IMR-90 (cell line): ENCODE measurements at regions not wholly inside any gene's neighbourhood (a gene's known extent, or its start where the extent isn't known, plus 50 kb on each side); places are given as distances from the start of the nearest gene placed in this dataset.

ENCODE experiments used
- ATAC-seq: fragments of 200-7000 bp; cut with Tn5 transposase; 2 replicates; pipeline ENCODE4 v1.9.1; 2020; ENCODE audit warnings: low read depth, mild to moderate bottlenecking, moderate library complexity
- BruUV-seq: library from RNA; stranded (reverse); fragments of 400-500 nt; replicated peaks from 2 replicates; lab custom pipeline; 2021; lab: Mats Ljungman, UMichigan
- CTCF ChIA-PET: fragments of 300-600 bp; formaldehyde crosslinking; extraction: SDS; loops from one replicate; lab custom pipeline; 2021; ENCODE audit warnings: antibody characterized with exemption; lab: Yijun Ruan, JAX
- POLR2A ChIA-PET: fragments of 300-600 bp; sonication (Branson Sonifier 250); formaldehyde crosslinking; loops from one replicate; lab custom pipeline; 2022; ENCODE audit warnings: antibody characterized with exemption; ENCODE audit not compliant: unreplicated experiment; lab: Charles Lee
- DNase-seq: peaks from one replicate; pipeline ENCODE4 v3.0.0; 2013
- H2AFZ ChIP-seq: replicated peaks from 2 replicates; pipeline ENCODE3; 2013; ENCODE audit warnings: low read length, mild to moderate bottlenecking; ENCODE audit not compliant: poor library complexity
- H2AK5ac ChIP-seq: 2 replicates; pipeline ENCODE4 v1.6.1; 2013; ENCODE audit warnings: low read depth, low read length, inconsistent platforms
- H2AK9ac ChIP-seq: replicated peaks from 2 replicates; pipeline ENCODE3; 2013; ENCODE audit warnings: mild to moderate bottlenecking, low read depth, low read length, moderate library complexity; ENCODE audit not compliant: poor library complexity
- H2BK120ac ChIP-seq: 2 replicates; pipeline ENCODE4 v1.6.1; 2013; ENCODE audit warnings: low read depth, low read length, inconsistent platforms
- H2BK15ac ChIP-seq: 3 replicates; pipeline ENCODE4 v1.6.1; 2013; ENCODE audit warnings: low read depth, low read length, inconsistent platforms
- H2BK20ac ChIP-seq: 2 replicates; pipeline ENCODE4 v1.6.1; 2013; ENCODE audit warnings: low read depth, mild to moderate bottlenecking, inconsistent platforms, low read length, moderate library complexity
- H2BK5ac ChIP-seq: 2 replicates; pipeline ENCODE4 v1.6.1; 2013; ENCODE audit warnings: mild to moderate bottlenecking, low read depth, low read length, inconsistent platforms; ENCODE audit not compliant: poor library complexity, severe bottlenecking
- H3K14ac ChIP-seq: replicated peaks from 2 replicates; pipeline ENCODE4 v1.6.1; 2013; ENCODE audit warnings: low read depth, low read length, inconsistent platforms
- H3K18ac ChIP-seq: 2 replicates; pipeline ENCODE4 v1.6.1; 2013; ENCODE audit warnings: low read depth, low read length, control low read depth
- H3K23ac ChIP-seq: 2 replicates; pipeline ENCODE4 v1.6.1; 2013; ENCODE audit warnings: low read depth, low read length, inconsistent platforms
- H3K27ac ChIP-seq: 2 replicates; pipeline ENCODE4 v1.5.1; 2013; ENCODE audit warnings: mild to moderate bottlenecking, control low read depth, low read length; ENCODE audit not compliant: insufficient read depth
- H3K27me3 ChIP-seq: 2 replicates; pipeline ENCODE4 v1.6.1; 2013; ENCODE audit warnings: low read length; ENCODE audit not compliant: control insufficient read depth, insufficient read depth
- H3K36me3 ChIP-seq: 2 replicates; pipeline ENCODE4 v1.6.1; 2013; ENCODE audit warnings: low read length, mixed read lengths; ENCODE audit not compliant: control insufficient read depth, insufficient read depth
- H3K4ac ChIP-seq: 2 replicates; pipeline ENCODE4 v1.6.1; 2013; ENCODE audit warnings: low read depth, low read length, inconsistent platforms
- H3K4me1 ChIP-seq: 2 replicates; pipeline ENCODE4 v1.6.1; 2013; ENCODE audit warnings: low read length, mixed read lengths; ENCODE audit not compliant: control insufficient read depth, insufficient read depth
- H3K4me2 ChIP-seq: 2 replicates; pipeline ENCODE4 v1.6.1; 2013; ENCODE audit warnings: low read depth, mild to moderate bottlenecking, control low read depth, low read length, moderate library complexity
- H3K4me3 ChIP-seq: 2 replicates; pipeline ENCODE4 v1.5.1; 2013; ENCODE audit warnings: low read depth, mild to moderate bottlenecking, control low read depth, low read length, moderate library complexity; ENCODE audit not compliant: insufficient read depth
- H3K56ac ChIP-seq: 2 replicates; pipeline ENCODE4 v1.6.1; 2013; ENCODE audit warnings: low read length, inconsistent platforms; ENCODE audit not compliant: insufficient read depth; ENCODE audit errors: extremely low read depth
- H3K79me1 ChIP-seq, 2 experiments: 2 replicates each; pipeline ENCODE4 v1.6.1; 2013; ENCODE audit warnings: low read length in 2 of 2, inconsistent platforms in 1 of 2, low read depth in 1 of 2
- H3K9ac ChIP-seq: 2 replicates; pipeline ENCODE4 v1.6.1; 2013; ENCODE audit warnings: low read depth, low read length, control low read depth
- H3K9me1 ChIP-seq: 2 replicates; pipeline ENCODE4 v1.6.1; 2013; ENCODE audit warnings: low read length, inconsistent platforms; ENCODE audit not compliant: insufficient read depth
- H3K9me3 ChIP-seq: 2 replicates; pipeline ENCODE4 v1.6.1; 2013; ENCODE audit warnings: low read length; ENCODE audit not compliant: control insufficient read depth, insufficient read depth
- H4K20me1 ChIP-seq: 2 replicates; pipeline ENCODE4 v1.6.1; 2013; ENCODE audit warnings: low read length, inconsistent platforms; ENCODE audit not compliant: insufficient read depth
- H4K5ac ChIP-seq: 2 replicates; pipeline ENCODE4 v1.6.1; 2013; ENCODE audit warnings: mild to moderate bottlenecking, low read depth, low read length, control low read depth
- H4K8ac ChIP-seq, 2 experiments: 2 replicates each; pipeline ENCODE4 v1.6.1; 2013; ENCODE audit warnings: low read depth in 2 of 2, low read length in 2 of 2, control low read depth in 1 of 2, inconsistent platforms in 1 of 2
- H4K91ac ChIP-seq: 2 replicates; pipeline ENCODE4 v1.6.1; 2013; ENCODE audit warnings: low read depth, low read length, inconsistent platforms; ENCODE audit not compliant: insufficient read depth
- BHLHE40 ChIP-seq: fragments of 150-350 bp; IDR thresholded peaks from 2 replicates; pipeline ENCODE4 v1.6.1; 2016; ENCODE audit warnings: mild to moderate bottlenecking, low read depth, low read length
- ELK1 ChIP-seq: fragments of 150-350 bp; IDR thresholded peaks from 2 replicates; pipeline ENCODE4 v1.6.1; 2016; ENCODE audit warnings: low read depth, mild to moderate bottlenecking, low read length, moderate library complexity, borderline replicate concordance
- FOS ChIP-seq: fragments of 150-350 bp; IDR thresholded peaks from 2 replicates; pipeline ENCODE4 v1.6.1; 2016; ENCODE audit warnings: low read depth, low read length
- MAZ ChIP-seq: IDR thresholded peaks from 2 replicates; pipeline ENCODE4 v1.6.1; 2012; ENCODE audit warnings: low read depth, mild to moderate bottlenecking, low read length, improper control_type of control experiment, moderate library complexity, borderline replicate concordance
- POLR2A ChIP-seq: IDR thresholded peaks from 2 replicates; pipeline ENCODE4 v1.6.1; 2012; ENCODE audit warnings: mild to moderate bottlenecking, low read depth, low read length
- RCOR1 ChIP-seq: IDR thresholded peaks from 2 replicates; pipeline ENCODE4 v1.6.1; 2012; ENCODE audit warnings: mild to moderate bottlenecking, low read length, improper control_type of control experiment; ENCODE audit not compliant: insufficient replicate concordance
- RFX5 ChIP-seq: IDR thresholded peaks from 2 replicates; pipeline ENCODE4 v1.8.0; 2012; ENCODE audit warnings: low read depth, mild to moderate bottlenecking, low read length, moderate library complexity
- SMC3 ChIP-seq: fragments of 150-350 bp; IDR thresholded peaks from 2 replicates; pipeline ENCODE4 v1.6.1; 2016; ENCODE audit warnings: low read depth, mild to moderate bottlenecking, antibody characterized with exemption, low read length, moderate library complexity
- USF2 ChIP-seq: fragments of 150-350 bp; IDR thresholded peaks from 2 replicates; pipeline ENCODE4 v1.6.1; 2017; ENCODE audit warnings: mild to moderate bottlenecking, antibody characterized with exemption, low read length, low read depth
- WGBS, 2 experiments: methylation state at CpG; one replicate each; pipeline versions ENCODE4 v1.1.5 to v1.1.7; 2013; ENCODE audit warnings: missing lambda C conversion rate in 2 of 2; ENCODE audit not compliant: insufficient read length in 1 of 2; ENCODE audit errors: extremely low coverage in 2 of 2; 5-methylcytosine and 5-hydroxymethylcytosine counted together
- dilution Hi-C: fragments of 300-500 bp; cut with HindIII; formaldehyde crosslinking; loops from one replicate; pipeline ENCODE4 v1.14.3; 2018; ENCODE audit warnings: low sequenced_read_pairs; ENCODE audit not compliant: unreplicated experiment
- in situ Hi-C: fragments of 300-500 bp; cut with MboI; formaldehyde crosslinking; loops from 3 replicates; pipeline ENCODE4 v1.14.3; 2019; ENCODE audit warnings: low sequenced_read_pairs, inconsistent platforms, mixed read lengths
- intact Hi-C: fragments of 100-400 bp; cut with micrococcal nuclease; formaldehyde crosslinking; loops from 2 replicates; pipeline ENCODE4 v1.10.0; 2022

GRCh38 chr18:60099709-60100108 lies 199.9 kb downstream of the PMAIP1 start:
- Histone ChIP-seq H2BK5ac (no peak overlapping the region), H3K9me1 (no peaks in the 10 kb centered on the region), H2BK15ac (no peak overlapping the region), H4K20me1 (no peaks in the 10 kb centered on the region), H3K9me3 (no peaks in the 10 kb centered on the region), H3K23ac (no peak overlapping the region), H4K91ac (no peak overlapping the region), H3K4ac (no peak overlapping the region), H3K36me3 (no peaks in the 10 kb centered on the region), H3K18ac (no peak overlapping the region), H4K8ac (no peak overlapping the region), H3K4me3 (no peak overlapping the region), H2AK9ac (no peak overlapping the region), H2BK120ac (no peak overlapping the region), H3K4me2 (no peak overlapping the region), H3K56ac (no peak overlapping the region), H3K79me1 (no peaks in the 10 kb centered on the region), H3K9ac (no peak overlapping the region), H3K27me3 (no peaks in the 10 kb centered on the region), H2BK20ac (no peak overlapping the region), H3K27ac (no peak overlapping the region), H2AFZ (no peak overlapping the region), H2AK5ac (no peak overlapping the region), H3K4me1 (no peaks in the 10 kb centered on the region), H3K14ac (no peak overlapping the region), H4K5ac (no peak overlapping the region)
- POLR2A ChIA-PET, result no interaction called here
- in situ Hi-C loops, result no loop called here
- TF ChIP-seq ELK1 (no peak), RCOR1 (no peak), SMC3 (no peak), USF2 (no peak), POLR2A (no peak), RFX5 (no peak), BHLHE40 (no peak), MAZ (no peak), FOS (no peak)
- no TSS peak for BruUV-seq
- intact Hi-C loops, result no loop called here
- ATAC-seq (no peak), DNase-seq (no peak)
- dilution Hi-C loops, result no loop called here
- no CpG with 5 or more reads among the region's 2 CpGs for WGBS, 2 experiments
- CTCF ChIA-PET, result no interaction called here
